Breast epithelium (tissue), 4 donors: ENCODE measurements at regions not wholly inside any gene's neighbourhood (a gene's known extent, or its start where the extent isn't known, plus 50 kb on each side); places are given as distances from the start of the nearest gene placed in this dataset.

Experiments
- DNase-seq, 2 donors: peaks; one replicate each; pipeline ENCODE4 v3.0.0-alpha.2; 2019; ENCODE audit warnings: low spot score in 2 of 2
- H3K27ac ChIP-seq, 2 donors: fragments of 200-600 bp; sonication (generic) in 1 of 2; one replicate each; pipeline ENCODE4 v1.5.1; 2016 to 2019; ENCODE audit warnings: mild to moderate bottlenecking in 1 of 2
- H3K27me3 ChIP-seq, 2 donors: fragments of 200-600 bp; sonication (generic) in 1 of 2; one replicate each; pipeline versions ENCODE4 v1.5.1 to v1.6.0; 2017 to 2019; ENCODE audit warnings: control low read depth in 1 of 2, mild to moderate bottlenecking in 1 of 2
- H3K36me3 ChIP-seq: fragments of 200-600 bp; one replicate; pipeline ENCODE4 v1.5.1; 2019
- H3K4me1 ChIP-seq, 2 donors: fragments of 200-600 bp; sonication (generic); one replicate each; pipeline ENCODE4 v1.5.1; 2016 to 2019; ENCODE audit warnings: control low read depth in 1 of 2
- H3K4me3 ChIP-seq, 3 donors: fragments of 200-600 bp; sonication (generic); 1 replicate in 2 of 3; 2 replicates in 1 of 3; pipeline ENCODE4 v1.5.1; 2016 to 2019; ENCODE audit warnings: mild to moderate bottlenecking in 3 of 3, moderate library complexity in 2 of 3
- H3K9me3 ChIP-seq, 2 donors: fragments of 200-600 bp; sonication (generic) in 1 of 2; one replicate each; pipeline ENCODE4 v1.5.1; 2016 to 2019; ENCODE audit warnings: control low read depth in 1 of 2
- CTCF ChIP-seq, 3 donors: fragments of 450-650 bp; IDR thresholded peaks; one replicate each; pipeline ENCODE4 v1.5.1; 2016 to 2017; ENCODE audit warnings: antibody characterized with exemption in 3 of 3, mild to moderate bottlenecking in 3 of 3, moderate library complexity in 3 of 3
- POLR2A ChIP-seq: fragments of 450-650 bp; IDR thresholded peaks from one replicate; pipeline ENCODE4 v1.6.1; 2016; ENCODE audit warnings: antibody characterized with exemption, mild to moderate bottlenecking, moderate library complexity
- POLR2AphosphoS5 ChIP-seq, 3 donors: sonication (generic); formaldehyde crosslinking; IDR thresholded peaks; one replicate each; pipeline ENCODE4 v1.6.1; 2017; ENCODE audit warnings: antibody characterized with exemption in 3 of 3
- intact Hi-C: fragments of 100-400 bp; cut with DNase I; formaldehyde crosslinking; loops from one replicate; pipeline ENCODE4 v1.15.1; 2023; ENCODE audit warnings: low total_unique reads

- no peak overlapping the region for H3K4me3 ChIP-seq
- TF ChIP-seq POLR2A (no peak), CTCF (IDR thresholded peaks at IDR 0.05) (no peak), POLR2AphosphoS5 (IDR thresholded peaks at IDR 0.05) (no peak)
- DNase-seq: no peak
- intact Hi-C loops: no loop called here
- no peaks in the 10 kb centered on the region for H3K36me3 ChIP-seq
- H3K27me3 ChIP-seq: no peaks in the 10 kb centered on the region
- H3K9me3 ChIP-seq: no peaks in the 10 kb centered on the region
- no peaks in the 10 kb centered on the region for H3K4me1 ChIP-seq
- H3K27ac ChIP-seq: no peak overlapping the region
Measured at GRCh38 chr16:63169100-63169499, 1132.9 kb upstream of the CDH8 start.

- no peak overlapping the region for H3K4me3 ChIP-seq
- TF ChIP-seq CTCF (IDR thresholded peaks at IDR 0.05): no peak
- no peak for TF ChIP-seq POLR2AphosphoS5 (IDR thresholded peaks at IDR 0.05)
- TF ChIP-seq POLR2A: no peak
- intact Hi-C loops: no loop called here
- H3K36me3 ChIP-seq: no peaks in the 10 kb centered on the region
- H3K9me3 ChIP-seq: no peaks in the 10 kb centered on the region
- H3K27me3 ChIP-seq: no peaks in the 10 kb centered on the region
- H3K4me1 ChIP-seq: no peaks in the 10 kb centered on the region
- no peak overlapping the region for H3K27ac ChIP-seq
- DNase-seq: no peak
Measured at GRCh38 chr16:63157818-63158217, 1121.6 kb upstream of the CDH8 start.

GRCh38 chr16:63146251-63146650, 1110.0 kb upstream of the CDH8 start:
- no peak for DNase-seq
- intact Hi-C loops: no loop called here
- no peaks in the 10 kb centered on the region for H3K27me3 ChIP-seq
- H3K9me3 ChIP-seq: no peaks in the 10 kb centered on the region
- H3K4me3 ChIP-seq: no peak overlapping the region
- H3K36me3 ChIP-seq: no peaks in the 10 kb centered on the region
- no peak overlapping the region for H3K27ac ChIP-seq
- TF ChIP-seq POLR2AphosphoS5 (IDR thresholded peaks at IDR 0.05): no peak
- TF ChIP-seq CTCF (IDR thresholded peaks at IDR 0.05): no peak
- no peak for TF ChIP-seq POLR2A
- H3K4me1 ChIP-seq: no peaks in the 10 kb centered on the region

GRCh38 chr16:63145411-63145810, 1109.2 kb upstream of the CDH8 start:
- intact Hi-C loops: no loop called here
- Histone ChIP-seq H3K36me3 (no peaks in the 10 kb centered on the region), H3K9me3 (no peaks in the 10 kb centered on the region), H3K4me3 (no peak overlapping the region), H3K27ac (no peak overlapping the region), H3K27me3 (no peaks in the 10 kb centered on the region), H3K4me1 (no peaks in the 10 kb centered on the region)
- no peak for DNase-seq
- TF ChIP-seq CTCF (IDR thresholded peaks at IDR 0.05) (no peak), POLR2A (no peak), POLR2AphosphoS5 (IDR thresholded peaks at IDR 0.05) (no peak)

GRCh38 chr16:63135069-63135468, 1098.8 kb upstream of the CDH8 start:
- Histone ChIP-seq H3K4me1 (no peaks in the 10 kb centered on the region), H3K9me3 (peaks cover 0 to 9% of the 10 kb centered on the region in 2 donors), H3K27me3 (no peaks in the 10 kb centered on the region), H3K4me3 (no peak overlapping the region), H3K36me3 (no peaks in the 10 kb centered on the region), H3K27ac (no peak overlapping the region)
- intact Hi-C loops: no loop called here
- no peak for TF ChIP-seq POLR2AphosphoS5 (IDR thresholded peaks at IDR 0.05)
- TF ChIP-seq POLR2A: no peak
- no peak for TF ChIP-seq CTCF (IDR thresholded peaks at IDR 0.05)
- DNase-seq: no peak
